ENCODE measurements at regions not wholly inside any gene's neighbourhood (a gene's known extent, or its start where the extent isn't known, plus 50 kb on each side); places are given as distances from the start of the nearest gene placed in this dataset.

DNA sequence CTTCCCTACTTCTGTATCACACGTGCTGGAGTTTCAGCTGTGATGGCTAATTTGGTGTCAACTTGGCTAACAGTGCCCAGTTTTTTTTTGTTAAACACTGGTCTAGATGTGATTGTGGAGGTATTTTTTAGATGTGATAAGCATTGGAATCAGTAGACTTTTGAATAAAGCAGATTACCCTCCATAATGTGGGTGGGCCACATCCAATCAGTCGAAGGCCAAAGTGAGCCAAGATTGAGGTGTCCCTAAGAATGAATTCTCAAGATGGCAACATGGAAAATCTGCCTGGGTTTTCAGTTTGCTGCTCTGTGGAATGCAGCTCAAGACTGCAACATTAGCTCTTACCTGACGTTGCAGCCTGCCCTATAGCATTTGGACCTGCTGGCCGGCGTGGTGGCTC is 68.8 kb upstream of the AGBL1 start:
- DNase-seq (ENCODE audit: low read depth in 1 of 2, low spot score in 1 of 2) = no peak
- no peaks in the 10 kb centered on the region for H3K27me3 ChIP-seq
- H3K36me3 ChIP-seq = no peaks in the 10 kb centered on the region
- no peak overlapping the region for H3K27ac ChIP-seq
- TF ChIP-seq, protein P1, sequence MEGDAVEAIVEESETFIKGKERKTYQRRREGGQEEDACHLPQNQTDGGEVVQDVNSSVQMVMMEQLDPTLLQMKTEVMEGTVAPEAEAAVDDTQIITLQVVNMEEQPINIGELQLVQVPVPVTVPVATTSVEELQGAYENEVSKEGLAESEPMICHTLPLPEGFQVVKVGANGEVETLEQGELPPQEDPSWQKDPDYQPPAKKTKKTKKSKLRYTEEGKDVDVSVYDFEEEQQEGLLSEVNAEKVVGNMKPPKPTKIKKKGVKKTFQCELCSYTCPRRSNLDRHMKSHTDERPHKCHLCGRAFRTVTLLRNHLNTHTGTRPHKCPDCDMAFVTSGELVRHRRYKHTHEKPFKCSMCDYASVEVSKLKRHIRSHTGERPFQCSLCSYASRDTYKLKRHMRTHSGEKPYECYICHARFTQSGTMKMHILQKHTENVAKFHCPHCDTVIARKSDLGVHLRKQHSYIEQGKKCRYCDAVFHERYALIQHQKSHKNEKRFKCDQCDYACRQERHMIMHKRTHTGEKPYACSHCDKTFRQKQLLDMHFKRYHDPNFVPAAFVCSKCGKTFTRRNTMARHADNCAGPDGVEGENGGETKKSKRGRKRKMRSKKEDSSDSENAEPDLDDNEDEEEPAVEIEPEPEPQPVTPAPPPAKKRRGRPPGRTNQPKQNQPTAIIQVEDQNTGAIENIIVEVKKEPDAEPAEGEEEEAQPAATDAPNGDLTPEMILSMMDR (IDR thresholded peaks at IDR 0.05; ENCODE audit: low read depth, low read length) = no peak
- H3K4me3 ChIP-seq = no peak overlapping the region
- no peaks in the 10 kb centered on the region for H3K9me3 ChIP-seq (ENCODE audit: low read depth)
- no peaks in the 10 kb centered on the region for H3K4me1 ChIP-seq (ENCODE audit: low read depth)

DNA sequence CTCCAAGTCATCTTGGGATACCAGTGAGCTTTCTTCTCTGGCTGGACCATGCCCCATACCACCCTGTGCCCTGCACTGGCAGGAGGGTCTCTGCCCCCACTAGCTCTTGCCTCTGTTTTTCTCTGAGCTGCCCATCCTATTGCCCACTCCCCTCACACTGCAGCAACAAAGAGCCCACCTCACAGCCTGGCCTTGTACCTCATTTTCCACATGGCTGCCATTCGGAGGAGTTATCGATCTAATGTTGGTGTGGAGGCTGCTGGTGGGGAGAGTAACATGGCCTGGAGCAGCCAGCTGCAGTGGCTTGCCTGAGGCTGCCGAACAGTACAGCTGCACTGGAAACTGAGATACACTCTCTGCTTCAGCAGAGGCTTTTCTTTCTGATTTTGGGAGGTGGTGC is 65.7 kb upstream of the AGBL1 start:
- H3K4me1 ChIP-seq (ENCODE audit: low read depth) = no peaks in the 10 kb centered on the region
- H3K36me3 ChIP-seq = no peaks in the 10 kb centered on the region
- no peak overlapping the region for H3K4me3 ChIP-seq
- no peak overlapping the region for H3K27ac ChIP-seq
- DNase-seq (ENCODE audit: low read depth in 1 of 2, low spot score in 1 of 2) = no peak
- TF ChIP-seq, protein P1 (IDR thresholded peaks at IDR 0.05; ENCODE audit: low read depth, low read length) = no peak
- no peaks in the 10 kb centered on the region for H3K27me3 ChIP-seq
- H3K9me3 ChIP-seq (ENCODE audit: low read depth) = no peaks in the 10 kb centered on the region

DNA sequence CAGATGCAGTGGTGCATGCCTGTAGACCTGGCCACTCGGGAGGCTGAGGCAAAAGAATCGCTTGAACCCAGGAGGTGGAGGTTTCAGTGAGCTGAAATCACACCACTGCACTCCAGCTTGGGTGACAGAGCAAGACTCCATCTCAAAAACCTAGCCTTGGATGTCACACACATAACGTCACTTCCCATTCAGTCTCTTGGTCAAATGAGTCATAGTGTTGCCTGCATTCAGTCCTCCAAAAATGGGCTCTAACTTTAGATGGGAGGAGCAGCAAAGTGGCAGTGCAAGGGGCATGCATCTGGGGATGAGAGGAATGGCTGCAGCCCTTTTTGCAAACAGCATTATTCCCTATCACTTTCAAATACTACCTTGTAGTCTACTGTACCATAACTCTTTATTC is 62.9 kb upstream of the AGBL1 start:
- TF ChIP-seq, protein P1 (IDR thresholded peaks at IDR 0.05; ENCODE audit: low read depth, low read length) = no peak
- Histone ChIP-seq H3K4me3 (no peak overlapping the region), H3K27ac (no peak overlapping the region), H3K27me3 (no peaks in the 10 kb centered on the region), H3K9me3 (ENCODE audit: low read depth) (no peaks in the 10 kb centered on the region), H3K36me3 (no peaks in the 10 kb centered on the region), H3K4me1 (ENCODE audit: low read depth) (no peaks in the 10 kb centered on the region)
- no peak for DNase-seq (ENCODE audit: low read depth in 1 of 2, low spot score in 1 of 2)

DNA sequence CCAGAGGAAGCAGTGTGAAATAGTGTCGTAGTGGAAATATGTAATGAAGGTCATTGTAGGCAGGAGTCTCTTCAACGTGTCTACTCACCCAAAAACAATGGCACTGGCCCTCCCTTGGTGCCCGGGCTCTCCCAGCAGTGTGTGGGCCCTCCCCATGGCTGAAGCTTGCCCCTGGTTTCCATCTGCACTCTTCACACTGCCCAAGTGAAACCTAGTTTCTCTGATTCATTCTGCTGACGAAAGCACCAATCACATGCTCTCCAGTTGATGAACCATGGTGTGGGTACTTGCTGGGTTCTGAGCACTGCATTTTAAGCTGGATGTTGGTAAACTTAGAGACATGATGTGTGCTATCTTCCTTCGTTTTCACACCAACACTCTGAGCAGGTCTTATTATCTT is 61.0 kb upstream of the AGBL1 start:
- Histone ChIP-seq H3K4me1 (ENCODE audit: low read depth) (no peaks in the 10 kb centered on the region), H3K36me3 (no peaks in the 10 kb centered on the region), H3K27me3 (no peaks in the 10 kb centered on the region), H3K9me3 (ENCODE audit: low read depth) (no peaks in the 10 kb centered on the region), H3K4me3 (no peak overlapping the region), H3K27ac (no peak overlapping the region)
- TF ChIP-seq, protein P1 (IDR thresholded peaks at IDR 0.05; ENCODE audit: low read depth, low read length) = no peak
- no peak for DNase-seq (ENCODE audit: low read depth in 1 of 2, low spot score in 1 of 2)

DNA sequence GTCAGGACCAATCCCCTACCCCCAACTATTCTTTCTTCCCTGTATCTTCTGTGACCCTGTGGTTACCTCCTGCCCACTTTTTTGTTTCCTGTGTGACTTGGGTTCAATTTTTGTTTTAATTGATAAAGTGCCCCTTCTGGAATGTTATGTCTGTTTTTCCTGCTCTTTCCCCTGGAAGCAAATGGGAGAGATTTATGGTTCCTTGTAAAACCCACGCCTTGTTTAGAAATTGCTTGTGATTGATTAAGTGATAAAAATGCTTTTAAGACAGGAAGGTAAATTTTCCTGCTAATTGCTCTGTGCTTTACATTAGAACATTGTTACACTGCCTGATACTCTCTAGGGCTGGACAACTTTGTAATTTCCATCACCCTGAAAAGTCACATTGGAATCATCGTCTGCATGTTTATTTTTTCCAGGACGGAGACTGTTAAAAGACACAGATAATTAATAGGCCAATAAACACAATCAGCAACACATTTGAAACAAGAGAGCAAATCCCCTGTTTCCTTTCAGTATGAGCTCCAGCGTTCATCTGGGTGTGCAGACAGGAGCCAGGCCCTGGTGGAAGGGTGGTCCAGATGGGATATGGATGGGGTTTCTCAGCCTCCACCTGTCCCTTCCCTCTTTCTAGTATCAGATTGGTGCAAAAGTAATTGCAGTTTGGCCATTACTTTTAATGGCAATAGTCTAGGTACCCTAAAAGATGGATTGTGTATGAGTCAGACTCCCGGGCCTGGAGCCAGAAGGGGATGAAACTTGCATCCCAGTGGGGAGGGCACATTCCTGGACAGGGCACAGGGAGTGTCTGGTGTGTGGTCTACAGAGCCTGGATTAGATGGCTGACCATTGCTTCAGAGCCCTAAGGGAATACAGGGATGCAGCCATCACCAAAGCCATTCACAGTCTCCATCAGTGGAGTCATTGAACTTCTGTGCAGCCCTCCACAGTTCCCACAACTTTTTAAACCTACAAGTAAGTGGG is 58.1 kb upstream of the AGBL1 start:
- no peak overlapping the region for H3K27ac ChIP-seq
- no peak for DNase-seq (ENCODE audit: low read depth in 1 of 2, low spot score in 1 of 2)
- H3K4me3 ChIP-seq = no peak overlapping the region
- TF ChIP-seq, protein P1 (IDR thresholded peaks at IDR 0.05; ENCODE audit: low read depth, low read length) = no peak
- H3K9me3 ChIP-seq (ENCODE audit: low read depth) = no peaks in the 10 kb centered on the region
- H3K4me1 ChIP-seq (ENCODE audit: low read depth) = no peaks in the 10 kb centered on the region
- H3K36me3 ChIP-seq = no peaks in the 10 kb centered on the region
- H3K27me3 ChIP-seq = no peaks in the 10 kb centered on the region

Measured in cardiac muscle cell (in vitro differentiated cells and primary cell).